Hepatocyte (in vitro differentiated cells): ENCODE measurements at regions not wholly inside any gene's neighbourhood (a gene's known extent, or its start where the extent isn't known, plus 50 kb on each side); places are given as distances from the start of the nearest gene placed in this dataset.

ENCODE experiments used
- EZH2 ChIP-seq: fragments of 200-600 bp; sonication (generic); IDR thresholded peaks from 2 replicates; pipeline ENCODE4 v1.6.1; 2016; ENCODE audit warnings: antibody characterized with exemption, mild to moderate bottlenecking, borderline replicate concordance
- TF ChIP-seq, protein P1 (sequence below): fragments of 200-600 bp; sonication (generic); IDR thresholded peaks from 2 replicates; pipeline ENCODE4 v1.5.1; 2016; ENCODE audit warnings: antibody characterized with exemption, mild to moderate bottlenecking; ENCODE audit not compliant: poor library complexity

DNA sequence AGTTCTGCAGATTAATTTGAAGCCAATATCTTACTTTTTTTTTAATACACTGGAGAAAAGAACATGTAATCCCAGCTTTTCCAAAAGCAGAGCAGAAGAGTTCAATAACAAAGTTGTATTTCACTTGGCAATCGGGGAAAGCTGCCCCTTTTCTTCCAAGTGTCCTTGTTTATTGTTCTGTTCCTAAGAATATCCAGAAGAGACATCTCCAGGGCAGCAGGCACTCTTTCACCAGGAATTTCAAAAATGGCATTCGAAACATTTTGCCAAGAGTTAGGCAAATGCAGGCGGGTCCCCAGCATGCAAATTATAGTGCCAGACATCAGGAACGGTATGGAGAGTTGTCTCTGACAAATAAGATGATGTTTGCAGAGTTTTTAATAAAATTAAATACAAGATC is 494.5 kb downstream of the BCOR start:
- TF ChIP-seq, protein P1, sequence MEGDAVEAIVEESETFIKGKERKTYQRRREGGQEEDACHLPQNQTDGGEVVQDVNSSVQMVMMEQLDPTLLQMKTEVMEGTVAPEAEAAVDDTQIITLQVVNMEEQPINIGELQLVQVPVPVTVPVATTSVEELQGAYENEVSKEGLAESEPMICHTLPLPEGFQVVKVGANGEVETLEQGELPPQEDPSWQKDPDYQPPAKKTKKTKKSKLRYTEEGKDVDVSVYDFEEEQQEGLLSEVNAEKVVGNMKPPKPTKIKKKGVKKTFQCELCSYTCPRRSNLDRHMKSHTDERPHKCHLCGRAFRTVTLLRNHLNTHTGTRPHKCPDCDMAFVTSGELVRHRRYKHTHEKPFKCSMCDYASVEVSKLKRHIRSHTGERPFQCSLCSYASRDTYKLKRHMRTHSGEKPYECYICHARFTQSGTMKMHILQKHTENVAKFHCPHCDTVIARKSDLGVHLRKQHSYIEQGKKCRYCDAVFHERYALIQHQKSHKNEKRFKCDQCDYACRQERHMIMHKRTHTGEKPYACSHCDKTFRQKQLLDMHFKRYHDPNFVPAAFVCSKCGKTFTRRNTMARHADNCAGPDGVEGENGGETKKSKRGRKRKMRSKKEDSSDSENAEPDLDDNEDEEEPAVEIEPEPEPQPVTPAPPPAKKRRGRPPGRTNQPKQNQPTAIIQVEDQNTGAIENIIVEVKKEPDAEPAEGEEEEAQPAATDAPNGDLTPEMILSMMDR = no peak
- TF ChIP-seq EZH2 = no peak
